Loucy (cell line): ENCODE measurements at regions not wholly inside any gene's neighbourhood (a gene's known extent, or its start where the extent isn't known, plus 50 kb on each side); places are given as distances from the start of the nearest gene placed in this dataset.

Experiments used
- H2AFZ ChIP-seq: fragments of 200-600 bp; sonication (generic); 2 replicates; pipeline ENCODE4 v1.6.0; 2016; ENCODE audit warnings: antibody characterized with exemption, mild to moderate bottlenecking, low read length, moderate library complexity
- H3F3A ChIP-seq: fragments of 200-600 bp; 2 replicates; pipeline ENCODE4 v1.6.0; 2016; ENCODE audit warnings: antibody characterized with exemption, low read depth, mild to moderate bottlenecking
- H3K27me3 ChIP-seq: fragments of 200-600 bp; sonication (generic); 2 replicates; pipeline ENCODE4 v1.6.1; 2014; ENCODE audit warnings: low read length, mild to moderate bottlenecking; ENCODE audit not compliant: insufficient read depth, poor library complexity, severe bottlenecking
- H3K36me3 ChIP-seq: fragments of 200-600 bp; sonication (generic); 2 replicates; pipeline ENCODE4 v1.6.1; 2016; ENCODE audit warnings: low read length; ENCODE audit not compliant: insufficient read depth
- H3K4me1 ChIP-seq: fragments of 200-600 bp; sonication (generic); 2 replicates; pipeline ENCODE4 v1.5.1; 2014; ENCODE audit warnings: low read length, mild to moderate bottlenecking; ENCODE audit not compliant: insufficient read depth, poor library complexity, severe bottlenecking
- H3K4me2 ChIP-seq: fragments of 200-600 bp; sonication (generic); 2 replicates; pipeline ENCODE4 v1.6.0; 2014; ENCODE audit warnings: antibody characterized with exemption, low read length, low read depth, mild to moderate bottlenecking; ENCODE audit not compliant: poor library complexity, severe bottlenecking
- H3K4me3 ChIP-seq: fragments of 200-600 bp; sonication (generic); 2 replicates; pipeline ENCODE4 v1.5.1; 2014; ENCODE audit warnings: low read length, mild to moderate bottlenecking, mixed read lengths; ENCODE audit not compliant: poor library complexity, severe bottlenecking
- H3K79me2 ChIP-seq: fragments of 200-600 bp; sonication (generic); 2 replicates; pipeline ENCODE4 v1.6.1; 2014; ENCODE audit warnings: low read length; ENCODE audit not compliant: insufficient read depth
- H3K9ac ChIP-seq: fragments of 200-600 bp; sonication (generic); 2 replicates; pipeline ENCODE4 v1.6.0; 2014; ENCODE audit warnings: mild to moderate bottlenecking, low read depth, low read length, moderate library complexity; ENCODE audit not compliant: poor library complexity, severe bottlenecking
- H3K9me2 ChIP-seq: fragments of 200-600 bp; sonication (generic); replicated peaks from 2 replicates; pipeline ENCODE4 v1.6.1; 2016; ENCODE audit warnings: low read depth, low read length, mixed read lengths
- H3K9me3 ChIP-seq: fragments of 200-600 bp; sonication (generic); 2 replicates; pipeline ENCODE4 v1.6.1; 2014; ENCODE audit warnings: mild to moderate bottlenecking, antibody characterized with exemption, low read length, low read depth; ENCODE audit not compliant: insufficient read depth
- H4K20me1 ChIP-seq: fragments of 200-600 bp; sonication (generic); 2 replicates; pipeline ENCODE4 v1.6.0; 2014; ENCODE audit warnings: antibody characterized with exemption, low read length, mild to moderate bottlenecking; ENCODE audit not compliant: insufficient read depth, poor library complexity, severe bottlenecking
- EZH2phosphoT487 ChIP-seq: fragments of 200-600 bp; IDR thresholded peaks from 2 replicates; pipeline ENCODE4 v1.6.1; 2018; ENCODE audit warnings: antibody characterized with exemption, mild to moderate bottlenecking, moderate library complexity, borderline replicate concordance
- TF ChIP-seq, protein P1 (sequence below): fragments of 200-600 bp; sonication (generic); conservative IDR thresholded peaks from 2 replicates; pipeline ENCODE4 v1.5.1; 2014; ENCODE audit warnings: mild to moderate bottlenecking, antibody characterized with exemption, low read length

- no peaks in the 10 kb centered on the region for H3K79me2 ChIP-seq
- H3K36me3 ChIP-seq, result no peaks in the 10 kb centered on the region
- no peak overlapping the region for H3K9ac ChIP-seq
- H3K4me3 ChIP-seq, result no peak overlapping the region
- H3K27me3 ChIP-seq, result no peaks in the 10 kb centered on the region
- H4K20me1 ChIP-seq, result no peaks in the 10 kb centered on the region
- H2AFZ ChIP-seq, result no peak overlapping the region
- H3K9me2 ChIP-seq, result no peaks in the 10 kb centered on the region
- no peak overlapping the region for H3K4me2 ChIP-seq
- no peak for TF ChIP-seq EZH2phosphoT487
- TF ChIP-seq, protein P1, sequence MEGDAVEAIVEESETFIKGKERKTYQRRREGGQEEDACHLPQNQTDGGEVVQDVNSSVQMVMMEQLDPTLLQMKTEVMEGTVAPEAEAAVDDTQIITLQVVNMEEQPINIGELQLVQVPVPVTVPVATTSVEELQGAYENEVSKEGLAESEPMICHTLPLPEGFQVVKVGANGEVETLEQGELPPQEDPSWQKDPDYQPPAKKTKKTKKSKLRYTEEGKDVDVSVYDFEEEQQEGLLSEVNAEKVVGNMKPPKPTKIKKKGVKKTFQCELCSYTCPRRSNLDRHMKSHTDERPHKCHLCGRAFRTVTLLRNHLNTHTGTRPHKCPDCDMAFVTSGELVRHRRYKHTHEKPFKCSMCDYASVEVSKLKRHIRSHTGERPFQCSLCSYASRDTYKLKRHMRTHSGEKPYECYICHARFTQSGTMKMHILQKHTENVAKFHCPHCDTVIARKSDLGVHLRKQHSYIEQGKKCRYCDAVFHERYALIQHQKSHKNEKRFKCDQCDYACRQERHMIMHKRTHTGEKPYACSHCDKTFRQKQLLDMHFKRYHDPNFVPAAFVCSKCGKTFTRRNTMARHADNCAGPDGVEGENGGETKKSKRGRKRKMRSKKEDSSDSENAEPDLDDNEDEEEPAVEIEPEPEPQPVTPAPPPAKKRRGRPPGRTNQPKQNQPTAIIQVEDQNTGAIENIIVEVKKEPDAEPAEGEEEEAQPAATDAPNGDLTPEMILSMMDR, result no peak
- no peaks in the 10 kb centered on the region for H3K4me1 ChIP-seq
- H3F3A ChIP-seq, result no peaks in the 10 kb centered on the region
- H3K9me3 ChIP-seq, result no peaks in the 10 kb centered on the region
Observed at GRCh38 chr12:46693518-46693917, 132.3 kb downstream of the SLC38A4 start.

DNA sequence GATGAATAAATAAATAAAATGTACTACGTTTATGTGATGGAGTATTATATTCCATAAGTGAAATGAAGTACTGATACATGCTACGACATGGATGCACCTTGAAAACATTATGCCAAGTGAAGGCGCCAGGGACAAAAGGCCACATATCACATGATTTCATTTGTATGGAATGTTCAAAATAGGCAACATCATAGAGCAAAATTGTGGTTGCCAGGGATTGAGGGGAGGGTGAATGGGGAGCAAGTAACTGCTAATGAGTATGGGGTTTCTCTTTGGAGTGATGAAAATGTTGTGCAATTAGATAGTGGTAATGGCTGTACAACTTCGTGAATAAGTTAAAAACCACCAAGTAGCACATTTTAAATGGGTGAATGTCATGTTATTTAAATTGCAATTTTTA, 132.8 kb downstream of the SLC38A4 start:
- H3F3A ChIP-seq, result no peaks in the 10 kb centered on the region
- no peaks in the 10 kb centered on the region for H3K36me3 ChIP-seq
- H3K4me3 ChIP-seq, result no peak overlapping the region
- H3K9me3 ChIP-seq, result no peaks in the 10 kb centered on the region
- no peaks in the 10 kb centered on the region for H3K27me3 ChIP-seq
- H4K20me1 ChIP-seq, result no peaks in the 10 kb centered on the region
- H3K79me2 ChIP-seq, result no peaks in the 10 kb centered on the region
- TF ChIP-seq EZH2phosphoT487, result no peak
- TF ChIP-seq, protein P1, result no peak
- no peak overlapping the region for H3K4me2 ChIP-seq
- no peaks in the 10 kb centered on the region for H3K9me2 ChIP-seq
- H3K4me1 ChIP-seq, result no peaks in the 10 kb centered on the region
- H2AFZ ChIP-seq, result no peak overlapping the region
- no peak overlapping the region for H3K9ac ChIP-seq

DNA sequence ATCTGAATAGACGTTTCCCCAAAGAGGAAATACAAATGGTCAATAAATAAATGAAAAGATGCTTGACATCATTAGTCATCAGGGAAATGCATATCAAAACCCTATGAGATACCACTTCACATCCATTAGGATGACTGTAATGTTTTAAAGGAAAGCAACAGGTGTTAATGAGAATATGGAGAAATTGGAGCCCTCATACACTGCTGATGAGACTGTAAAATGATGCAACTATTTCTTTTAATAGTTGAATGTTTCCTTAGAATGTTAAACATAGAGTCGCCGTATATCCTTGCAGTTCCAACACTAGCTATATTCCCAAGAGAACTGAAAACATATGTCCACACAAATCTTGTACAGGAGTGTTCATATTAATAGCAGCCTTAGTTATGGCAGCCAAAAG, 133.2 kb downstream of the SLC38A4 start:
- no peaks in the 10 kb centered on the region for H3K36me3 ChIP-seq
- H2AFZ ChIP-seq, result no peak overlapping the region
- H3K79me2 ChIP-seq, result no peaks in the 10 kb centered on the region
- no peaks in the 10 kb centered on the region for H3K4me1 ChIP-seq
- H3K4me2 ChIP-seq, result no peak overlapping the region
- H3F3A ChIP-seq, result no peaks in the 10 kb centered on the region
- no peak overlapping the region for H3K4me3 ChIP-seq
- no peaks in the 10 kb centered on the region for H3K9me3 ChIP-seq
- no peaks in the 10 kb centered on the region for H3K27me3 ChIP-seq
- no peak overlapping the region for H3K9ac ChIP-seq
- no peak for TF ChIP-seq EZH2phosphoT487
- TF ChIP-seq, protein P1, result no peak
- H4K20me1 ChIP-seq, result no peaks in the 10 kb centered on the region
- H3K9me2 ChIP-seq, result no peaks in the 10 kb centered on the region
